ENCODE measurements at regions not wholly inside any gene's neighbourhood (a gene's known extent, or its start where the extent isn't known, plus 50 kb on each side); places are given as distances from the start of the nearest gene placed in this dataset.

DNA sequence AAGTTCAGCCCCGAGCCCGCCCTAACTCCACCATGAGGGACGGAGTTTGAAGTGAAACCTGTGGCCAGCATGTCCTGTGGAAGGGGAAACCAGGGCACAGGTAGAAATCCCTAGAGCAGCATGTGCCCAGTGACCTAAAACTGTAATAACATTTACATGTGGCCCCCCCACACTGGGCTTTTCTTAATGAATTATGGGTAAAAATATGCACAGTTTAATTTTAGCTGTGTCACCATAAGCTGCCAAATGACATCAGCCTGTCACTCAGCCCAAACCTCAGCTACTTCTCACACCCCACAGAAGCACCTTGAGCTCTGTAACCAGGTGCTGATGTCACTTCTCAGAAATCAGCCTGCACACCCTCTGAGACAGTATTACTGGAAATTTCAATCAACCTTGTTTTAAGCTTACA is 50.0 kb upstream of the SLC19A1 start:
- ATAC-seq (ENCODE audit: low FRiP score) (peak; percentile 60), DNase-seq (ENCODE audit: low spot score) (no peak)
- TF ChIP-seq, protein P1, sequence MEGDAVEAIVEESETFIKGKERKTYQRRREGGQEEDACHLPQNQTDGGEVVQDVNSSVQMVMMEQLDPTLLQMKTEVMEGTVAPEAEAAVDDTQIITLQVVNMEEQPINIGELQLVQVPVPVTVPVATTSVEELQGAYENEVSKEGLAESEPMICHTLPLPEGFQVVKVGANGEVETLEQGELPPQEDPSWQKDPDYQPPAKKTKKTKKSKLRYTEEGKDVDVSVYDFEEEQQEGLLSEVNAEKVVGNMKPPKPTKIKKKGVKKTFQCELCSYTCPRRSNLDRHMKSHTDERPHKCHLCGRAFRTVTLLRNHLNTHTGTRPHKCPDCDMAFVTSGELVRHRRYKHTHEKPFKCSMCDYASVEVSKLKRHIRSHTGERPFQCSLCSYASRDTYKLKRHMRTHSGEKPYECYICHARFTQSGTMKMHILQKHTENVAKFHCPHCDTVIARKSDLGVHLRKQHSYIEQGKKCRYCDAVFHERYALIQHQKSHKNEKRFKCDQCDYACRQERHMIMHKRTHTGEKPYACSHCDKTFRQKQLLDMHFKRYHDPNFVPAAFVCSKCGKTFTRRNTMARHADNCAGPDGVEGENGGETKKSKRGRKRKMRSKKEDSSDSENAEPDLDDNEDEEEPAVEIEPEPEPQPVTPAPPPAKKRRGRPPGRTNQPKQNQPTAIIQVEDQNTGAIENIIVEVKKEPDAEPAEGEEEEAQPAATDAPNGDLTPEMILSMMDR (IDR thresholded peaks at IDR 0.05), result no peak

DNA sequence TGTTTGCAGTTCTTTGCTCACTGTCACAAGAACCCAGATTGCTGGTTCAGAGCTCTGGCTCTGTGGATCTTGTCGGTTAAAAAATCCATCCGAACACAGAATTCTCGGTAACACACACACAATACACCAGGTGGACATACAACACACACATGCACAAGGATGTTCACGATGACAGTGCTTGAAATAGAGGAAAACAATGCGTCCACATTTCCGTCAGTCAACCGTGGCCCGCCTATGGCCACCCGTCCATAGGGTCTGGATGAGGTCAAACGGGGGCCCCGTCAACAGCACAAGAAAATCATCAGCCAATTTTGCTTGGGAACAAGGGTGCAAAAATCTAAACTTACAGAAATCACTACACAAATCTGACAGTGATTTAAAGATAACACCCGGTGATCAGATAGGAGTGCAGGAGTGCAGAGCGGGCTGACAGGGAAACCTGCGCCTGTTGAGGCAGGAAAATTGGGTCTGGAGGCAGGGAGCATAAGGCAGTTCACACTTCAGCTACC is 50.4 kb upstream of the SLC19A1 start:
- DNase-seq (ENCODE audit: low spot score) (no peak), ATAC-seq (ENCODE audit: low FRiP score) (no peak)
- TF ChIP-seq, protein P1 (IDR thresholded peaks at IDR 0.05), result no peak

DNA sequence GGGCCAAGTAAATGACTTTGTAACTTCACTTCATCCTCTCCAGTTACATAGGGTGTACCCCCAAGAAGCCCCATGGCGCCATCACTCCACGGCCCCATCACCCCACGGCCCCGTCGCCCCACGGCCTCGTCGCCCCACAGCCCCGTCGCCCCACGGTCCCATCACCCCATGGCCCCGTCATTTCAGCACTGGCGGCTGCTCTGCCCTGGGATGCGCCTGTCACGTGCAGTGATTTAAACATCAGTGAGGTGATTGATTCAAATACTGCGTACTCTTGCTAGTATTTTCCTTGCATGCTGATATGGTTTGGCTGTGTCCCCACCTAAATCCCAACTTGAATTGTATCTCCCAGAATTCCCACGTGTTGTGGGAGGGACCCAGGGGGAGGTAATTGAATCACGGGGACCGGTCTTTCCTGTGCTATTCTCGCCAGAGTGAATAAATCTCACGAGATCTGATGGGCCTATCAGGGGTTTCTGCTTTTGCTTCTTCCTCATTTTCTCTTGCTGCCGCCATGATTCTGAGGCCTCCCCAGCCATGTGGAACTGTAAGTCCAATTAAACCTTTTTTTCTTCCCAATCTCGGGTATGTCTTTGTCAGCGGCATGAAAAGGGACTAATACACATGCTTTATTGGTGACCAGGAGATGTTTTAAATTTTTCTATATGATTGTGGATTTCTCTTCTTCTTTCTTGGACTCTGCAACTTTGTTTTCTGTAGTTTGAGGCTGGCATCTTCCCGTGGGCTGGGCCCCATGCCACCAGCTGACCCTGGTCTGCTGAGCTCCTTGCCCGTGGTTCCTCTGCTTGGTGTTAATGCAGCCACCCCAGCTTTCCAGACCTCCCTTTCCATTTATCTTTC is 50.1 kb upstream of the PCBP3 start:
- TF ChIP-seq, protein P1 (IDR thresholded peaks at IDR 0.05), result no peak
- no peak for DNase-seq (ENCODE audit: low spot score)

More for the DNA sequence above, 50.1 kb upstream of the PCBP3 start:
- ATAC-seq (ENCODE audit: low FRiP score), result no peak

Data from omental fat pad (tissue), 3 donors.